ENCODE measurements at regions not wholly inside any gene's neighbourhood (a gene's known extent, or its start where the extent isn't known, plus 50 kb on each side); places are given as distances from the start of the nearest gene placed in this dataset.

DNA sequence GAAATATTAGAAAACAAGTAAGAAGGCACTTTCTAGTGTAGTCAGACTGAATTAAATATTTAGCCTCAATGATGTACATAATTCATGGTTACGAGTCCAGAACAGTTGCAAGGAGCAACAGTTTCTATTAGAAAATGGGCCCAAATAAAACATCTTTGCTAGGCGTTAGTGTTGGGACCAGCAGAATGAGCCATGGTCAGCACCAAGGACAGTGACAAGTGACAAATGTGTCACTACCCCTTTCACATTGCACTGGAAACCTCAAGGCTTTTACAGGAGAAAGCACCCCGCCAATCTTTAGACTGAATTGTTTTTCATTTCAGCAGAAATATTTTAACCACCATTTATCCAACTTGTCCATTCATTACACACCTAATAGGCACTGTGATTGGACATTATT lies 301.3 kb upstream of the ADCY2 start:
- H3K79me2 ChIP-seq, result no peaks in the 10 kb centered on the region
- no peaks in the 10 kb centered on the region for H3K36me3 ChIP-seq (replicated peaks; ENCODE audit: insufficient read depth, low read depth)
- H3K27me3 ChIP-seq, result no peaks in the 10 kb centered on the region
- H3K9me3 ChIP-seq (ENCODE audit: low read depth), result no peaks in the 10 kb centered on the region
- H3K27ac ChIP-seq, result no peak overlapping the region
- DNase-seq (ENCODE audit: low spot score), result peak; percentile 65
- no peaks in the 10 kb centered on the region for H4K20me1 ChIP-seq (ENCODE audit: insufficient read depth, poor library complexity, severe bottlenecking)
- no peaks in the 10 kb centered on the region for H3K4me1 ChIP-seq (ENCODE audit: insufficient read depth)
- TF ChIP-seq EZH2 (IDR thresholded peaks at IDR 0.05; ENCODE audit: borderline replicate concordance), result no peak
- TF ChIP-seq EZH2phosphoT487 (IDR thresholded peaks at IDR 0.05; ENCODE audit: low read depth, severe bottlenecking, unreplicated experiment), result no peak
- TF ChIP-seq, protein P1, sequence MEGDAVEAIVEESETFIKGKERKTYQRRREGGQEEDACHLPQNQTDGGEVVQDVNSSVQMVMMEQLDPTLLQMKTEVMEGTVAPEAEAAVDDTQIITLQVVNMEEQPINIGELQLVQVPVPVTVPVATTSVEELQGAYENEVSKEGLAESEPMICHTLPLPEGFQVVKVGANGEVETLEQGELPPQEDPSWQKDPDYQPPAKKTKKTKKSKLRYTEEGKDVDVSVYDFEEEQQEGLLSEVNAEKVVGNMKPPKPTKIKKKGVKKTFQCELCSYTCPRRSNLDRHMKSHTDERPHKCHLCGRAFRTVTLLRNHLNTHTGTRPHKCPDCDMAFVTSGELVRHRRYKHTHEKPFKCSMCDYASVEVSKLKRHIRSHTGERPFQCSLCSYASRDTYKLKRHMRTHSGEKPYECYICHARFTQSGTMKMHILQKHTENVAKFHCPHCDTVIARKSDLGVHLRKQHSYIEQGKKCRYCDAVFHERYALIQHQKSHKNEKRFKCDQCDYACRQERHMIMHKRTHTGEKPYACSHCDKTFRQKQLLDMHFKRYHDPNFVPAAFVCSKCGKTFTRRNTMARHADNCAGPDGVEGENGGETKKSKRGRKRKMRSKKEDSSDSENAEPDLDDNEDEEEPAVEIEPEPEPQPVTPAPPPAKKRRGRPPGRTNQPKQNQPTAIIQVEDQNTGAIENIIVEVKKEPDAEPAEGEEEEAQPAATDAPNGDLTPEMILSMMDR (IDR thresholded peaks at IDR 0.05; ENCODE audit: poor library complexity), result no peak
- 42% methylated on average over 3 of the region's 3 CpGs for WGBS (ENCODE audit: low lambda C conversion rate, missing lambda C conversion rate)
- no peak overlapping the region for H3K4me3 ChIP-seq
- no peaks in the 10 kb centered on the region for H3K9me2 ChIP-seq (replicated peaks; ENCODE audit: insufficient read depth)
- no peak overlapping the region for H3K4me2 ChIP-seq
- no peak overlapping the region for H2AFZ ChIP-seq

DNA sequence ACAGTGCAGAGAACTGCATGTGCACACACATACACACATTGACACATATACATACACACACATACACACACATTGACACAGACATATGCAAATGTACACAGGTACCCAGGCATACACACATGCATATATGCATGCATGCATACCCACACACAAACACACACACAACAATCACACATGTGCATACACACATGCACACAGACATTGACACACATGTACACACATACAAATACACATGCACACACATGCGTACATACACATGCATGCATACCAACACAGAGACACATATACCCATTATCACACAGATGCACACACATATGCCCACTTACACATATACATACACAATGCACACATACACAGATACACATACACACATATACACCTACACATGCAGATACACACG lies 299.6 kb upstream of the ADCY2 start:
- 89% methylated on average over 2 of the region's 2 CpGs for WGBS (ENCODE audit: low lambda C conversion rate, missing lambda C conversion rate)
- H3K4me3 ChIP-seq, result no peak overlapping the region
- no peaks in the 10 kb centered on the region for H3K4me1 ChIP-seq (ENCODE audit: insufficient read depth)
- TF ChIP-seq EZH2 (IDR thresholded peaks at IDR 0.05; ENCODE audit: borderline replicate concordance), result no peak
- TF ChIP-seq EZH2phosphoT487 (IDR thresholded peaks at IDR 0.05; ENCODE audit: low read depth, severe bottlenecking, unreplicated experiment), result no peak
- H3K9me2 ChIP-seq (replicated peaks; ENCODE audit: insufficient read depth), result no peaks in the 10 kb centered on the region
- H3K79me2 ChIP-seq, result no peaks in the 10 kb centered on the region
- H4K20me1 ChIP-seq (ENCODE audit: insufficient read depth, poor library complexity, severe bottlenecking), result no peaks in the 10 kb centered on the region
- no peaks in the 10 kb centered on the region for H3K27me3 ChIP-seq
- H3K4me2 ChIP-seq, result no peak overlapping the region
- DNase-seq (ENCODE audit: low spot score), result no peak
- H3K9me3 ChIP-seq (ENCODE audit: low read depth), result no peaks in the 10 kb centered on the region
- no peak overlapping the region for H3K27ac ChIP-seq
- H2AFZ ChIP-seq, result no peak overlapping the region
- H3K36me3 ChIP-seq (replicated peaks; ENCODE audit: insufficient read depth, low read depth), result no peaks in the 10 kb centered on the region

DNA sequence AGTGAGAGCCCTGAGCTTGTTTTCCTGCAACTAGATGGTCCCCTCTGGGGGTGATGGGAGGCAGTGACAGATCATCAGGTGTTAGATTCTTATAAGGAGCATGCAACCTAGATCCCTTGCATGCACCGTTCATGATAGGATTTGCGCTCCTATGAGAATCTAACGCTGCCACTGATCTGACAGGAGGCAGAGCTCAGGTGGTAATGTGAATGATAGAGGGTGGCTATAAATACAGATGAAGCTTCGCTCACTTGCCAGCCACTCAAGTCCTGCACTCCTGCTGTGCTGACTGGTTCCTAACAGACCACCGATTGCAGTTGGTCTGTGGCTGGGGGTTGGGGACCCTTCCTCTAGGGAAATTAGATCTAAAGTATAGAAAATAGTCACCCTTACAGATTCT lies 290.6 kb upstream of the ADCY2 start:
- H3K9me2 ChIP-seq (replicated peaks; ENCODE audit: insufficient read depth), result no peaks in the 10 kb centered on the region
- H4K20me1 ChIP-seq (ENCODE audit: insufficient read depth, poor library complexity, severe bottlenecking), result no peaks in the 10 kb centered on the region
- H3K4me1 ChIP-seq (ENCODE audit: insufficient read depth), result no peaks in the 10 kb centered on the region
- no peaks in the 10 kb centered on the region for H3K27me3 ChIP-seq
- H3K9me3 ChIP-seq (ENCODE audit: low read depth), result no peaks in the 10 kb centered on the region
- no peaks in the 10 kb centered on the region for H3K79me2 ChIP-seq
- no peak overlapping the region for H3K4me3 ChIP-seq
- H3K4me2 ChIP-seq, result no peak overlapping the region
- WGBS (ENCODE audit: low lambda C conversion rate, missing lambda C conversion rate), result 78% methylated on average over 5 of the region's 5 CpGs
- no peak overlapping the region for H2AFZ ChIP-seq
- no peak overlapping the region for H3K27ac ChIP-seq
- TF ChIP-seq, protein P1 (IDR thresholded peaks at IDR 0.05; ENCODE audit: poor library complexity), result no peak
- TF ChIP-seq EZH2phosphoT487 (IDR thresholded peaks at IDR 0.05; ENCODE audit: low read depth, severe bottlenecking, unreplicated experiment) (no peak), EZH2 (IDR thresholded peaks at IDR 0.05; ENCODE audit: borderline replicate concordance) (no peak)
- DNase-seq (ENCODE audit: low spot score), result no peak
- H3K36me3 ChIP-seq (replicated peaks; ENCODE audit: insufficient read depth, low read depth), result no peaks in the 10 kb centered on the region

DNA sequence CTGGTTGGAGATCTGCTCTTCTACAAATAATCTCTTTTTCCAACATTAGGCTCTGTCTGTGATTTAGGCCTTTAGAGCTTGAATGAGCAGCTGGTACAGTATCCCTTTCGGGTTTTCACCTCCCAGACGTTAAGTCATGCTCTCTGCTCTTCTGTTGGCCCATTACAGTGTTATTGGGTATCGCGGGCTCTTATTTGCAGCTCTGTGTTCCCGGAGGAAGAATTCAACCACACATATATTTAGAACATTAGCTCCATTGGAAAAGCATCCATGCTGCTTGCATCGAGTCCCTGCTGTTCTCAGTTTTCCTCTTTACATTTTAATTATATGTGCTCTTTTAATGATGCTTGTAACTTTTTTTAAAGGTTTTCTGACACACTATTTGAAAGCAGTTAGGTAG lies 278.0 kb upstream of the ADCY2 start:
- no peaks in the 10 kb centered on the region for H3K36me3 ChIP-seq (replicated peaks; ENCODE audit: insufficient read depth, low read depth)
- 80% methylated on average over 6 of the region's 6 CpGs for WGBS (ENCODE audit: low lambda C conversion rate, missing lambda C conversion rate)

More for the DNA sequence above, 278.0 kb upstream of the ADCY2 start:
- Histone ChIP-seq H3K4me3 (no peak overlapping the region), H3K27me3 (no peaks in the 10 kb centered on the region), H3K79me2 (no peaks in the 10 kb centered on the region), H3K27ac (no peak overlapping the region), H3K9me2 (replicated peaks; ENCODE audit: insufficient read depth) (no peaks in the 10 kb centered on the region), H2AFZ (no peak overlapping the region), H3K4me1 (ENCODE audit: insufficient read depth) (no peaks in the 10 kb centered on the region), H3K4me2 (no peak overlapping the region), H3K9me3 (ENCODE audit: low read depth) (no peaks in the 10 kb centered on the region), H4K20me1 (ENCODE audit: insufficient read depth, poor library complexity, severe bottlenecking) (no peaks in the 10 kb centered on the region)
- no peak for DNase-seq (ENCODE audit: low spot score)
- TF ChIP-seq, protein P1 (IDR thresholded peaks at IDR 0.05; ENCODE audit: poor library complexity), result no peak
- TF ChIP-seq EZH2phosphoT487 (IDR thresholded peaks at IDR 0.05; ENCODE audit: low read depth, severe bottlenecking, unreplicated experiment) (no peak), EZH2 (IDR thresholded peaks at IDR 0.05; ENCODE audit: borderline replicate concordance) (no peak)
